ENCODE measurements at regions not wholly inside any gene's neighbourhood (a gene's known extent, or its start where the extent isn't known, plus 50 kb on each side); places are given as distances from the start of the nearest gene placed in this dataset.
A peak's percentile ranks its signal among the peaks of the same experiment; 100 is the strongest.
"Not testable (repeated sequence)": the region's sequence is repeated elsewhere in the genome, so short reads cannot be mapped to it uniquely, and the experiment has no call there.

DNA sequence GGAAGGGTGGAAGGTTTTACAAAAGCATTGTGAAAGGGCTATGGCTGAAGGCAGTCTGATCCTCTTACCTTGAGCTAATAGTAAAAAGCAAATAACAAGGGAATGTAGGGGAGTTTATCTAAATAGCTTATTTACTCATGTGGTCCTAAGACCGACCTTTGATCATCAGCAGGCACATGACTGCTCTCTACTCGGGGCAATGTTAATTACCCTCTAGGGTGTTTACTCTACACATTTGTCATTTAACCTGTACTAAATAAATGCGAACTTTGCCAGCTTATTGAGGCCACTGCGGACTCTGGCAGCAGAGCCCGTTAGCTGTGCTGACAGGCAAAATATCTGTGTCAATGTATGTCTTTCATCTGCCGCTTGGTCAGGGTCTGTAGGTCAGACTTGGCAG is 768.3 kb upstream of the ATXN7L3B start:
- DNase-seq = no peak

DNA sequence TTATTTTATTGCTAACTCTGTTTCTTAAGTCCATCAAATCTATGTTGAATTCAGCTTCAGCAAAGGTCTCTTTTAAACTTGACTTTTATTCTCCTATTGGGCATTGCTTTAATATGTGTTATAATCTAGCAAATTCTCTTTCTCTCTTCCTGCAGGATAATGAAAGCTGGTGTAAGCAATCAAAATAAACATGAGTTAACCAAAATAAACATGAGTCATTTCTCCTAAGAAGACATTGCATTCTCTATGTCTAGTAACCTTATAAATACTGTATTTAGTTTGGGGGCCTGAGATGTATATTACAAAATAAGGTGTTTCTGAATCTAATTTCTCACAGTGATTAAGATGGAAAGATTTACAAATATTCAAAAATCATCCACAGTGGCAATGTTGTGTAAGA is 739.1 kb upstream of the ATXN7L3B start:
- DNase-seq = no peak

- DNase-seq = no peak
These were observed 722.5 kb upstream of the ATXN7L3B start for GRCh38 chr12:73815072-73815645.

GRCh38 chr12:73817161-73817560 is 720.5 kb upstream of the ATXN7L3B start:
- DNase-seq = no peak

- no peak for DNase-seq
These were observed 703.9 kb upstream of the ATXN7L3B start for GRCh38 chr12:73833746-73834145.

DNA sequence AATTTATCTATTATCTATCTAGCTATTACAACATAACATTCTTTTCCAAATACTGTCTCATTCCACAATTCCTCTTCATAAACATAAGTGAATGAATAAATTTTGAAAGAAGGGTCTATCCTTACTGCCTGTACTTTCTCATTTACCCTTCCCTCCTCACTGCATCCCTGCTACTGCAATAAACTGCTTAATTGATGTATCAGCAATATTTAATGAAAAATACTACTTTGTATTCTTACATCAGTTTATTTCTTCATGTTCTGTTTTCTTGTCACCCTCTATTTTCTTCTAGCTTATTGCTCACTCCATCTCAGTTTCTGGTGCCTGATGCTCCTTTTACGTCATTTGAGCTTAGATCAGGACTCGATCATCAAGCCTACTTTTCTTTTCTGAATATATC is 695.7 kb upstream of the ATXN7L3B start:
- DNase-seq = no peak

- DNase-seq = no peak
These were observed 674.1 kb upstream of the ATXN7L3B start for GRCh38 chr12:73863546-73863945.

DNA sequence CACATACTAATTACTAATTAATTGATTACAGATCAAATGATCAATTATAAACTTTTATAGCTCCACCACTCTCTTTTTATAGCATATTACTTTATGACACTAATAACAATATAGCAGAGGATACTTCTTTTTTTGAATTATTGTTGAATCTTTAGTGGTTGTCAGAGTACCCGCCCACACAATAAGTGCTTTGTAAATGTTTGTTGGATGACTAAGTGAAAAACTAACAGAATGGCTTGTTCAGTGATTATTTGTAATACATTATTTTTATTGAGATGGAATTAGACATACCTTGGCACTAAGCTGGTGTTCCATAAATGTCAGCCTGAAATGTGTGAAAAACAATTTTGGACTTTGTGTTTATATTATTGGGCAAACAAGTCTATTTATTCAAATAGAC is 670.5 kb upstream of the ATXN7L3B start:
- DNase-seq = no peak

DNA sequence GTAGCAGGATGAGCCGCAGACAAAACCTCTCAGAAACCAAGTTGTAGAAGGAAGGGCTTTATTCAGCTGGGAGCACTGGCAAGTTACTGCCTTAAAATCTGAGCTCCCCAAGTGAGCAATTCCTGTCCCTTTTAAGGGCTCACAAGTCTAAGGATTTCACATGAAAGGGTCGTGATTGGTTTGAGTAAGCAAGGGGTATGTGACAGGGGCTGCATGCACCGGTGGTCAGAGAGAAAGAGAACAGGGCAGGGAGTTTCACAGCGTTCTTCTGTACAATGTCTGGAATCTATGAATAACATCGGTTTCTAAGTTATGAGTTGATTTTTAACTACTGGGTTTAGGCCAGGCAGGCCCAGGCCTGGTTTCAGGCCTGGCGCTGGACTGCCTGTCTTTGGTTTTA is 660.3 kb upstream of the ATXN7L3B start:
- DNase-seq = not testable (repeated sequence)

DNA sequence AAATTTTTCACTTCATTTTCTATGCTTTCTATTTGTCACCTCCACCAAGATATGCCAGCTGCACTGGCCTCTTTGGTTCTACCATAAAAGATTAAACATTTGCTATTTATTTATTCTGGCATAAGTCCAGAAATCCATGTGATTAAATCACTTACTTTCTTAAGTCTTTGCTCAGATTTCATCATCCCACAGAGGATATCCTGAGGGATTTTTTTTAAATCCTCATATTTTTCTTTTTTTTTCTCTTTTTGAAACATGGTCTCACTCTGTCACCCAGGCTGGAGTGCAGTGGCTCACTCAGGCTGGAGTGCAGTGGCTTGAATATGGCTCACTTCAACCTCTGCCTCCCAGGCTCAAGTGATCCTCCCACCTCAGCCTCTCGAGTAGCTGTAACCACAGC is 645.4 kb upstream of the ATXN7L3B start:
- no peak for DNase-seq

DNA sequence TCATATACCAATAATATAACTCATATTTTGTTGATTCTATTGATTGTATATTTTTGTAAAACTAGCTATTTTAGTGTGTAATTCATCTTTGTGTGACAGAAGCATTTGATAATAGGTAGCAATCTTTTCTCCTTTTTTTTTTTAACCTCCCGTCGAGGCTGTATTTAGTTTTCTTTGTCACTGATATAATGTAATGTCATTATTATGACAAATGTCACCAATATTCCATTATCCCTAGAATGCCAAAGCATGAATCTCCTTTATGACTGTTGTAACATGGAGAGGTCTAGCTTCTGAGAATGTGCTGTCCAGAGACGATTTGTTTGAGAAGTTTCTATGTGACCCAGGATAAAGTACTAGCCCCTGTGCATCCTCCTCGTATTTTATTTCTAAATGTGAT is 639.0 kb upstream of the ATXN7L3B start:
- DNase-seq = no peak

DNA sequence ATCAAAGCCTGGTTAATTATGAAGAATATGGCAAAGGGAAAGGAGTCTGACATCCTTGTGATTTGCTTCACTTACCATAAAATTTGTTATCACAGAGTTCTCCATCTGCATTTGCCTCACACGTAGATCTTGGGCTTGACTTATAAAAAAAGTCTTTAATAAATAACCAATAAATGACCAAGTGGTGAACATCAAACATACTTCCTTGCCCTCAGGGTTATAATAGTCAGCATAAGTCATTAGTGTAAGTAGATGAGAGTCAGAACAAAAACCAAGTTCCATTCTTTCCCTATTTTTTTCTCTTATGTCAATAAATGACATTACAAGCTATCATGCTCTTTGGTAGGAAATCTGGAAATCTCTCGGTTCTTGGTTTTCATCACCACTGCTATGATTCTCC is 635.4 kb upstream of the ATXN7L3B start:
- no peak for DNase-seq

GRCh38 chr12:73906757-73907156 is 630.9 kb upstream of the ATXN7L3B start:
- no peak for DNase-seq

GRCh38 chr12:73935817-73936216 is 601.8 kb upstream of the ATXN7L3B start:
- no peak for DNase-seq

DNA sequence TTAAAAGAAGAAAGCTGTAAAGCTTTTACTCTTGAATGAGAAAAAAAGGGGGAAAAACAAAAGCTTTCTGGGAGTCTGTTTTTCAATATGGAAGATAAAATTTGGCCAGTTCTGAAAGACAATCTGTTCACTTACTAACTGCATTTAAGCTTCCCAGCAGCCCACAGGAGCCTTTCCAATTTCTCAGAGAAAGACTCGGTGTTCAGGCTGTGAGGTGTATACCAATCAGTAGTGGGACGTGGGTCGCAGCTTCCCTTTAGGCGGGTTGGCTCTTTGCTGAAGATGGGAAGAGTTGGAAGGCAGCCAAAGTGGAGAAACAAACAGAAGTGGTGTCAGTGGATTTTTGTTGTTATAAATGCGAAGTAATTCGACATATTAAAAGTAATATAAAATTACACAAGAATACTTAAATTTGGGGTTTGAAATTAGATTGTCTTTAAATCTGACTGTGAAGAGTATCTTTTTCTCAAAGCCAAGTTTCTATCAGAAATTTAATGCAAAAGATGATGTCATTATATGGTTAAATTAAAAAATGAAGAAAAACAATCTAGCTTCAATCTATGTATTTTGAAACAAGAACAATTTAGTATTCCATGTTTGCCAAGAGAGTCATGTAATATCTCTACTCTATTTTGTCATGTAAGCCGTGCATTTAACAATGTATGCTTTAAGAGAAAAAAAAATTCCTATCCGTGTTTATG is 590.2 kb upstream of the ATXN7L3B start:
- DNase-seq = no peak

DNA sequence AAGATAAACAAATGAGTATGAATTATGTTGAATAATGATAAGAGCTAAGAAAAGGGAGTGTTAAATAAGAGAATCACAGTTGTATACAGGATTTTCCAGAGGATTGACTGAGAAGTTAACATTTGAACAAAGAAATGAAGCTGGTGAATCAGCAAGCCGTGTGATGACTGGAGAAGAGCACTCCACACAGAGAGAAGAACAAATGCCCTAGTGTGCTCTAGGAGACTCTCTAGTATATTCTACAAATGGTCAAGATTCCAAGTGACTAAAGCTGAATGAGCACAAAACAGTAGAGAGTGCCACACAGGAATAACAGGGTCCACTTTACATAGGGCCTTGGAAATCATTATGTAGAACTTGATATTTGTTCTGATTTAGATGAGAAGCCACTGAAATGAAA is 587.1 kb upstream of the ATXN7L3B start:
- DNase-seq = peak; percentile 27

DNA sequence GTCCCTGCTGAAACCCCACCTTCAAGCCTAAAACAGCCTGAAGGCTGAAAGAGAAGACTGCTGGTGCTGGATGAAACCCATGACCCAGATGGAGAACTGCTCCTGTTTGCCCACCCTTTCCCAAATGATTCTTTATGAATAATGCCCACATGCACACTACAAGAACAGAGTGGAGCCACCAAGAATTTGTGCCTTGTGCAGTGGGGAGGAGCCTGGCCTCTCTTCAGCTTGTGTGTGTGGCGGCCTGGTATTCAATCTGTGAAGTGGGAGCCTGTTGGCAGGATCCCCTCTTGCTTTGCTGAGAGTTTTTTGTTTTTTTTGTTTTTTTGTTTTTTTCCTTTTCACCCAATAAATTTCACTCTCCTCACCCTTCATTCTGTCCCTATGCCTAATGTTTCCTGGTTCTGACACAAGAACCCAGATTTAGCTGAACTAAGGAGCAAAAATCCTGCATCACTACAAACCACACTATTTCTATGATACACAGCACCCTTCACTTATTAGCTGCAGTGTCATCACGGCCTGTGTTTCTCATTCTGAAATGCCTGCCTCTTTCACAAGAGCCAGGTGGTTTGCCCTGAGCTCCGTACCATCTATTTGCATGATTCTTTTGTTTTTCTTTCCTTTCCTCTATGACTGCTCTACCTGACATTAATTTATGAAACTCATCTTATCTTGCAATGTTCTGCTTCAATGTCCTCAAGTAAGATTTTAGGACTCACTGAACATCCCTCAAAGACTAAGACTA is 585.5 kb upstream of the ATXN7L3B start:
- no peak for DNase-seq

DNA sequence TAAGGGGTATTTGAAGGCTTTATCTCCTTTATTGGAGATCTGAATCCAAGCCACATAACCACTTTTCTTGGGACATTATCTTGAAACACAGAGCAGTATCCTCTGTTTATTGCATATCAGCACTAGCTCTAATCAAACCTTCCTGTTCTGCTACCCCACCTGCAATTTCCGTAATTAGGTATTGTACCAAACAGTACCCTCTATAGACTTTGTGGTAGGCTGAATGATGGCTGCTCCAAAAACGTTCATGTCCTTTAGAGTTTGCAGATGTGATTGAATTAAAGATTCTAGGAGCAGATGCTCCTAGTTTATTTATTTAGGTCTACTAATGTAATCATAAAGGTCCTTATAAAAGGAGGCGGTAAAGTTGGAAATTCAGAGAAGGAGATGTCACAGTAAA is 573.0 kb upstream of the ATXN7L3B start:
- DNase-seq = no peak

DNA sequence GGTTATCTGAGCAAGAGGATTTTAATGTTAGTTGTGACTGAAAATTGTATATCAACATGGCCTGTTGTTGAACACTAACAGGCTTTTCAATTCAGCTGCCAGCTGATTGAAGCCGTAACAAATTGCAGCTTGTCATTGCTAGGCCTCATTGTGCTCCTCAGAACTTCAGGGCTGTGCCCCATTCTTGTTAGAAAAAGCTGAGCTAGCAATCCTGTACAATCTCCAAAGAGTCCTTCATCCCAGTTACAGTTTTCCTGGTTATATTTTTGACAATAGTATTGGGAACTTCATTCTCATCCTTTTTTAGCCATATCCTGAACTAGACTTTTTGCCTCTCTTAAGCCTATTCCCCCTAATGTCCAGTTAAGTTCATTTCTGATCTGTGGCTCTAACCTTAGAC is 564.1 kb upstream of the ATXN7L3B start:
- DNase-seq = no peak

DNA sequence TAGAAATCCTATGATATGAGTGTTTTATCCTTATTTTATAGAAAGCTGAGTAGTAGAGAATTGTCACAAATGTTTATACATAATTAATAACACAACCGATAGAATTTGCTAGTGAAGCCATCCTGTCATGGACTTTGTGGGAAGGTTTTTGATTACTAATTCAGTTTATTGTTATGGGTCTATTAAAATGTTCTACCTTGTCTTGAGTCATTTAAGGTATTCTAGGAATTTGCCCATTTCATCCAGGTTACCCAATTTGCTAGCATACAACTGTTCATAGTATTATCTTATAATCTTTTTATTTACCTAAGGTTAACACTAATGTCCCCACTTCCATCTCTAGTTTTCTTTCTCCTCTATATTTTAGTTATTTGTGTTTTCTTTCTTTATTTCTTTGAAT is 553.1 kb upstream of the ATXN7L3B start:
- no peak for DNase-seq

GRCh38 chr12:73991138-73991537 is 546.5 kb upstream of the ATXN7L3B start:
- DNase-seq = no peak

- no peak for DNase-seq
These were observed 538.7 kb upstream of the ATXN7L3B start for GRCh38 chr12:73998894-73999293.

DNA sequence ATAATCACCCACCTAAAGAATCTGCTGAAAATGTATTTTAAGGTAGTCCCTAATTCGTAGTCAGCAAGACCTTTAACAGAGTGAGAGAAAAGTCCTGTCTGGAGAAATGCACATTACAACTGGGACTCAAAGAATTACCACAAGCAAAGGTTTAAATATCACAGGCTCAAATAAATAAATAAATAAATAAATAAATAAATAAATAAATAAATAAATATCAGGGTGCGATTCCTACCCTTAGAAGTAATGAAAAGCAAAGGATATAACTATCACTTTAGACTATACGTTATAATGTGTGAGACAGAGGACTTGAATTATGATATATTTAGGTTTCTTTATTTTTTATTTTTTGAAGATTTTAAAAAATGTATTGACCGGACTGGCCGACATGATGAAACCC is 522.5 kb upstream of the ATXN7L3B start:
- no peak for DNase-seq

DNA sequence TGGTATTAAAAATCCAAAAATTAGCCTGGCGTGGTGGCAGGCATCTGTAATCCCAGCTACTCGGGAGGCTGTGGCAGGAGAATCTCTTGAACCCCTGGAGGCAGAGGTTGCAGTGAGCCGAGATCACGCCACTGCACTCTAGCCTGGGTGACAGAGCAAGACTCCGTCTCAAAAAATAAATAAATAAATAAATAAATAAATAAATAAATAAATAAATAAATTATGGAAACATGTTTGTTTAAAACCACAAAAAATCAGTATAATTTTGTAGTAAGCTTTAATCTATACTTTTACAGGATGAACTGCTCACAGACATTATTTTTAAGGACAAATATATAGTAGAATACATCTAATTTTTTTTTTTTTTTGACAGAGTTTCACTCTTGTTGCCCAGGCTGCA is 521.3 kb upstream of the ATXN7L3B start:
- not testable (repeated sequence) for DNase-seq

All from midbrain (tissue), 1 donor.